NOMO-1 treated with dmso at 0.1 percent for 144 hours (cell line): ENCODE measurements at regions not wholly inside any gene's neighbourhood (a gene's known extent, or its start where the extent isn't known, plus 50 kb on each side); places are given as distances from the start of the nearest gene placed in this dataset.
"Not testable (repeated sequence)": the region's sequence is repeated elsewhere in the genome, so short reads cannot be mapped to it uniquely, and the experiment has no call there.

Experiments
- DNase-seq: peaks from one replicate; lab custom pipeline; 2025; ENCODE audit not compliant: unreplicated experiment; lab: John Stamatoyannopoulos, UW

- no peak for DNase-seq
Observed at GRCh38 chrX:3962511-3963311, 249.3 kb upstream of the PRKX start.

- DNase-seq: no peak
Observed at GRCh38 chrX:3960952-3961351, 247.5 kb upstream of the PRKX start.

GRCh38 chrX:3951859-3952258, 238.4 kb upstream of the PRKX start:
- DNase-seq: no peak

GRCh38 chrX:3950373-3950772, 236.9 kb upstream of the PRKX start:
- DNase-seq: no peak

GRCh38 chrX:3943965-3944364, 230.5 kb upstream of the PRKX start:
- no peak for DNase-seq

- no peak for DNase-seq
Observed at GRCh38 chrX:3940000-3940610, 226.7 kb upstream of the PRKX start.

GRCh38 chrX:3938587-3938986, 225.1 kb upstream of the PRKX start:
- DNase-seq: no peak

GRCh38 chrX:3935196-3935595, 221.7 kb upstream of the PRKX start:
- DNase-seq: not testable (repeated sequence)

- DNase-seq: not testable (repeated sequence)
Observed at GRCh38 chrX:3920424-3921017, 207.1 kb upstream of the PRKX start.

GRCh38 chrX:3919668-3920423, 206.4 kb upstream of the PRKX start:
- not testable (repeated sequence) for DNase-seq

- DNase-seq: not testable (repeated sequence)
Observed at GRCh38 chrX:3914813-3915212, 201.4 kb upstream of the PRKX start.

GRCh38 chrX:3914059-3914458, 200.6 kb upstream of the PRKX start:
- DNase-seq: not testable (repeated sequence)

GRCh38 chrX:3911012-3911411, 197.6 kb upstream of the PRKX start:
- not testable (repeated sequence) for DNase-seq

- DNase-seq: not testable (repeated sequence)
Observed at GRCh38 chrX:3910611-3911010, 197.2 kb upstream of the PRKX start.

GRCh38 chrX:3905522-3906258, 192.2 kb upstream of the PRKX start:
- DNase-seq: not testable (repeated sequence)

GRCh38 chrX:3902222-3902621, 188.8 kb upstream of the PRKX start:
- not testable (repeated sequence) for DNase-seq

- DNase-seq: not testable (repeated sequence)
Observed at GRCh38 chrX:3896755-3897154, 183.3 kb upstream of the PRKX start.

- not testable (repeated sequence) for DNase-seq
Observed at GRCh38 chrX:3882553-3882920, 169.1 kb upstream of the PRKX start.

- not testable (repeated sequence) for DNase-seq
Observed at GRCh38 chrX:3881898-3882552, 168.6 kb upstream of the PRKX start.

- not testable (repeated sequence) for DNase-seq
Observed at GRCh38 chrX:3881255-3881895, 167.9 kb upstream of the PRKX start.
